IMR-90 (cell line): ENCODE measurements at regions not wholly inside any gene's neighbourhood (a gene's known extent, or its start where the extent isn't known, plus 50 kb on each side); places are given as distances from the start of the nearest gene placed in this dataset.

Experiments used
- ATAC-seq: fragments of 200-7000 bp; cut with Tn5 transposase; 2 replicates; pipeline ENCODE4 v1.9.1; 2020; ENCODE audit warnings: low read depth, mild to moderate bottlenecking, moderate library complexity
- BruUV-seq: library from RNA; stranded (reverse); fragments of 400-500 nt; replicated peaks from 2 replicates; lab custom pipeline; 2021; lab: Mats Ljungman, UMichigan
- CTCF ChIA-PET: fragments of 300-600 bp; formaldehyde crosslinking; extraction: SDS; loops from one replicate; lab custom pipeline; 2021; ENCODE audit warnings: antibody characterized with exemption; lab: Yijun Ruan, JAX
- POLR2A ChIA-PET: fragments of 300-600 bp; sonication (Branson Sonifier 250); formaldehyde crosslinking; loops from one replicate; lab custom pipeline; 2022; ENCODE audit warnings: antibody characterized with exemption; ENCODE audit not compliant: unreplicated experiment; lab: Charles Lee
- DNase-seq: peaks from one replicate; pipeline ENCODE4 v3.0.0; 2013
- H2AFZ ChIP-seq: replicated peaks from 2 replicates; pipeline ENCODE3; 2013; ENCODE audit warnings: low read length, mild to moderate bottlenecking; ENCODE audit not compliant: poor library complexity
- H2AK5ac ChIP-seq: 2 replicates; pipeline ENCODE4 v1.6.1; 2013; ENCODE audit warnings: low read depth, low read length, inconsistent platforms
- H2AK9ac ChIP-seq: replicated peaks from 2 replicates; pipeline ENCODE3; 2013; ENCODE audit warnings: mild to moderate bottlenecking, low read depth, low read length, moderate library complexity; ENCODE audit not compliant: poor library complexity
- H2BK120ac ChIP-seq: 2 replicates; pipeline ENCODE4 v1.6.1; 2013; ENCODE audit warnings: low read depth, low read length, inconsistent platforms
- H2BK15ac ChIP-seq: 3 replicates; pipeline ENCODE4 v1.6.1; 2013; ENCODE audit warnings: low read depth, low read length, inconsistent platforms
- H2BK20ac ChIP-seq: 2 replicates; pipeline ENCODE4 v1.6.1; 2013; ENCODE audit warnings: low read depth, mild to moderate bottlenecking, inconsistent platforms, low read length, moderate library complexity
- H2BK5ac ChIP-seq: 2 replicates; pipeline ENCODE4 v1.6.1; 2013; ENCODE audit warnings: mild to moderate bottlenecking, low read depth, low read length, inconsistent platforms; ENCODE audit not compliant: poor library complexity, severe bottlenecking
- H3K14ac ChIP-seq: replicated peaks from 2 replicates; pipeline ENCODE4 v1.6.1; 2013; ENCODE audit warnings: low read depth, low read length, inconsistent platforms
- H3K18ac ChIP-seq: 2 replicates; pipeline ENCODE4 v1.6.1; 2013; ENCODE audit warnings: low read depth, low read length, control low read depth
- H3K23ac ChIP-seq: 2 replicates; pipeline ENCODE4 v1.6.1; 2013; ENCODE audit warnings: low read depth, low read length, inconsistent platforms
- H3K27ac ChIP-seq: 2 replicates; pipeline ENCODE4 v1.5.1; 2013; ENCODE audit warnings: mild to moderate bottlenecking, control low read depth, low read length; ENCODE audit not compliant: insufficient read depth
- H3K27me3 ChIP-seq: 2 replicates; pipeline ENCODE4 v1.6.1; 2013; ENCODE audit warnings: low read length; ENCODE audit not compliant: control insufficient read depth, insufficient read depth
- H3K36me3 ChIP-seq: 2 replicates; pipeline ENCODE4 v1.6.1; 2013; ENCODE audit warnings: low read length, mixed read lengths; ENCODE audit not compliant: control insufficient read depth, insufficient read depth
- H3K4ac ChIP-seq: 2 replicates; pipeline ENCODE4 v1.6.1; 2013; ENCODE audit warnings: low read depth, low read length, inconsistent platforms
- H3K4me1 ChIP-seq: 2 replicates; pipeline ENCODE4 v1.6.1; 2013; ENCODE audit warnings: low read length, mixed read lengths; ENCODE audit not compliant: control insufficient read depth, insufficient read depth
- H3K4me2 ChIP-seq: 2 replicates; pipeline ENCODE4 v1.6.1; 2013; ENCODE audit warnings: low read depth, mild to moderate bottlenecking, control low read depth, low read length, moderate library complexity
- H3K4me3 ChIP-seq: 2 replicates; pipeline ENCODE4 v1.5.1; 2013; ENCODE audit warnings: low read depth, mild to moderate bottlenecking, control low read depth, low read length, moderate library complexity; ENCODE audit not compliant: insufficient read depth
- H3K56ac ChIP-seq: 2 replicates; pipeline ENCODE4 v1.6.1; 2013; ENCODE audit warnings: low read length, inconsistent platforms; ENCODE audit not compliant: insufficient read depth; ENCODE audit errors: extremely low read depth
- H3K79me1 ChIP-seq, 2 experiments: 2 replicates each; pipeline ENCODE4 v1.6.1; 2013; ENCODE audit warnings: low read length in 2 of 2, inconsistent platforms in 1 of 2, low read depth in 1 of 2
- H3K9ac ChIP-seq: 2 replicates; pipeline ENCODE4 v1.6.1; 2013; ENCODE audit warnings: low read depth, low read length, control low read depth
- H3K9me1 ChIP-seq: 2 replicates; pipeline ENCODE4 v1.6.1; 2013; ENCODE audit warnings: low read length, inconsistent platforms; ENCODE audit not compliant: insufficient read depth
- H3K9me3 ChIP-seq: 2 replicates; pipeline ENCODE4 v1.6.1; 2013; ENCODE audit warnings: low read length; ENCODE audit not compliant: control insufficient read depth, insufficient read depth
- H4K20me1 ChIP-seq: 2 replicates; pipeline ENCODE4 v1.6.1; 2013; ENCODE audit warnings: low read length, inconsistent platforms; ENCODE audit not compliant: insufficient read depth
- H4K5ac ChIP-seq: 2 replicates; pipeline ENCODE4 v1.6.1; 2013; ENCODE audit warnings: mild to moderate bottlenecking, low read depth, low read length, control low read depth
- H4K8ac ChIP-seq, 2 experiments: 2 replicates each; pipeline ENCODE4 v1.6.1; 2013; ENCODE audit warnings: low read depth in 2 of 2, low read length in 2 of 2, control low read depth in 1 of 2, inconsistent platforms in 1 of 2
- H4K91ac ChIP-seq: 2 replicates; pipeline ENCODE4 v1.6.1; 2013; ENCODE audit warnings: low read depth, low read length, inconsistent platforms; ENCODE audit not compliant: insufficient read depth
- BHLHE40 ChIP-seq: fragments of 150-350 bp; IDR thresholded peaks from 2 replicates; pipeline ENCODE4 v1.6.1; 2016; ENCODE audit warnings: mild to moderate bottlenecking, low read depth, low read length
- CEBPB ChIP-seq: IDR thresholded peaks from 2 replicates; pipeline ENCODE4 v1.6.1; 2012; ENCODE audit warnings: low read depth, low read length, improper control_type of control experiment
- CHD1 ChIP-seq: IDR thresholded peaks from 2 replicates; pipeline ENCODE4 v1.6.1; 2012; ENCODE audit warnings: low read depth, low read length, improper control_type of control experiment
- MAZ ChIP-seq: IDR thresholded peaks from 2 replicates; pipeline ENCODE4 v1.6.1; 2012; ENCODE audit warnings: low read depth, mild to moderate bottlenecking, low read length, improper control_type of control experiment, moderate library complexity, borderline replicate concordance
- MXI1 ChIP-seq: IDR thresholded peaks from 2 replicates; pipeline ENCODE4 v1.6.1; 2012; ENCODE audit warnings: low read depth, mild to moderate bottlenecking, low read length, moderate library complexity, borderline replicate concordance
- NFE2L2 ChIP-seq: fragments of 150-350 bp; IDR thresholded peaks from 2 replicates; pipeline ENCODE4 v1.6.1; 2016; ENCODE audit warnings: low read depth, mild to moderate bottlenecking, low read length
- POLR2A ChIP-seq: IDR thresholded peaks from 2 replicates; pipeline ENCODE4 v1.6.1; 2012; ENCODE audit warnings: mild to moderate bottlenecking, low read depth, low read length
- RAD21 ChIP-seq: IDR thresholded peaks from 2 replicates; pipeline ENCODE4 v1.6.1; 2012; ENCODE audit warnings: low read length, improper control_type of control experiment
- RCOR1 ChIP-seq: IDR thresholded peaks from 2 replicates; pipeline ENCODE4 v1.6.1; 2012; ENCODE audit warnings: mild to moderate bottlenecking, low read length, improper control_type of control experiment; ENCODE audit not compliant: insufficient replicate concordance
- RFX5 ChIP-seq: IDR thresholded peaks from 2 replicates; pipeline ENCODE4 v1.8.0; 2012; ENCODE audit warnings: low read depth, mild to moderate bottlenecking, low read length, moderate library complexity
- USF2 ChIP-seq: fragments of 150-350 bp; IDR thresholded peaks from 2 replicates; pipeline ENCODE4 v1.6.1; 2017; ENCODE audit warnings: mild to moderate bottlenecking, antibody characterized with exemption, low read length, low read depth
- WGBS, 2 experiments: methylation state at CpG; one replicate each; pipeline versions ENCODE4 v1.1.5 to v1.1.7; 2013; ENCODE audit warnings: missing lambda C conversion rate in 2 of 2; ENCODE audit not compliant: insufficient read length in 1 of 2; ENCODE audit errors: extremely low coverage in 2 of 2; 5-methylcytosine and 5-hydroxymethylcytosine counted together
- dilution Hi-C: fragments of 300-500 bp; cut with HindIII; formaldehyde crosslinking; loops from one replicate; pipeline ENCODE4 v1.14.3; 2018; ENCODE audit warnings: low sequenced_read_pairs; ENCODE audit not compliant: unreplicated experiment
- in situ Hi-C: fragments of 300-500 bp; cut with MboI; formaldehyde crosslinking; loops from 3 replicates; pipeline ENCODE4 v1.14.3; 2019; ENCODE audit warnings: low sequenced_read_pairs, inconsistent platforms, mixed read lengths
- intact Hi-C: fragments of 100-400 bp; cut with micrococcal nuclease; formaldehyde crosslinking; loops from 2 replicates; pipeline ENCODE4 v1.10.0; 2022
- TF ChIP-seq, protein P1 (sequence below): fragments of 150-350 bp; IDR thresholded peaks from 2 replicates; pipeline ENCODE4 v1.6.1; 2016; ENCODE audit warnings: low read depth, mild to moderate bottlenecking, low read length, moderate library complexity, borderline replicate concordance

GRCh38 chr4:106444557-106444956, 76.0 kb upstream of the GIMD1 start:
- Histone ChIP-seq H2BK5ac (no peak overlapping the region), H3K36me3 (no peaks in the 10 kb centered on the region), H3K27me3 (no peaks in the 10 kb centered on the region), H4K91ac (no peak overlapping the region), H4K8ac (no peak overlapping the region), H2AK9ac (no peak overlapping the region), H3K4me3 (no peak overlapping the region), H3K27ac (no peak overlapping the region), H2BK120ac (no peak overlapping the region), H3K4ac (no peak overlapping the region), H2BK20ac (no peak overlapping the region), H3K56ac (no peak overlapping the region), H3K9me3 (no peaks in the 10 kb centered on the region), H3K14ac (no peak overlapping the region), H2AFZ (no peak overlapping the region), H3K9ac (no peak overlapping the region), H2AK5ac (no peak overlapping the region), H3K79me1 (no peaks in the 10 kb centered on the region), H3K23ac (no peak overlapping the region), H2BK15ac (no peak overlapping the region), H3K18ac (no peak overlapping the region), H4K5ac (no peak overlapping the region), H3K9me1 (no peaks in the 10 kb centered on the region), H3K4me2 (no peak overlapping the region), H4K20me1 (no peaks in the 10 kb centered on the region), H3K4me1 (no peaks in the 10 kb centered on the region)
- no CpG with 5 or more reads among the region's 2 CpGs for WGBS, 2 experiments
- intact Hi-C loops, result no loop called here
- DNase-seq (no peak), ATAC-seq (no peak)
- POLR2A ChIA-PET, result no interaction called here
- no peak for TF ChIP-seq MAZ
- no peak for TF ChIP-seq USF2
- TF ChIP-seq RAD21, result no peak
- no peak for TF ChIP-seq POLR2A
- TF ChIP-seq CEBPB, result no peak
- TF ChIP-seq RCOR1, result no peak
- TF ChIP-seq, protein P1, sequence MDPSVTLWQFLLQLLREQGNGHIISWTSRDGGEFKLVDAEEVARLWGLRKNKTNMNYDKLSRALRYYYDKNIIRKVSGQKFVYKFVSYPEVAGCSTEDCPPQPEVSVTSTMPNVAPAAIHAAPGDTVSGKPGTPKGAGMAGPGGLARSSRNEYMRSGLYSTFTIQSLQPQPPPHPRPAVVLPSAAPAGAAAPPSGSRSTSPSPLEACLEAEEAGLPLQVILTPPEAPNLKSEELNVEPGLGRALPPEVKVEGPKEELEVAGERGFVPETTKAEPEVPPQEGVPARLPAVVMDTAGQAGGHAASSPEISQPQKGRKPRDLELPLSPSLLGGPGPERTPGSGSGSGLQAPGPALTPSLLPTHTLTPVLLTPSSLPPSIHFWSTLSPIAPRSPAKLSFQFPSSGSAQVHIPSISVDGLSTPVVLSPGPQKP, result no peak
- TF ChIP-seq BHLHE40, result no peak
- no peak for TF ChIP-seq MXI1
- TF ChIP-seq RFX5, result no peak
- no peak for TF ChIP-seq NFE2L2
- no peak for TF ChIP-seq CHD1
- CTCF ChIA-PET, result interaction anchor here (0.6 kb wide), 1 partner anchor 17 kb away, joined by 3 read pairs; no protein-coding TSS in a partner anchor
- in situ Hi-C loops, result no loop called here
- no TSS peak for BruUV-seq
- dilution Hi-C loops, result no loop called here
